Endothelial cell of umbilical vein (primary cell): ENCODE measurements at regions not wholly inside any gene's neighbourhood (a gene's known extent, or its start where the extent isn't known, plus 50 kb on each side); places are given as distances from the start of the nearest gene placed in this dataset.

Experiments
- BruUV-seq: library from RNA; stranded (reverse); fragments of 400-500 nt; replicated peaks from 2 replicates; lab custom pipeline; 2021; lab: Mats Ljungman, UMichigan
- CTCF ChIA-PET: fragments of 300-600, 350-600 bp; sonication (Branson Sonifier 250); formaldehyde crosslinking; loops from one replicate; lab custom pipeline; 2021; ENCODE audit warnings: antibody characterized with exemption, inconsistent platforms; lab: Charles Lee
- POLR2A ChIA-PET: fragments of 300-600, 350-600 bp; sonication (Branson Sonifier 250); formaldehyde crosslinking; loops from one replicate; lab custom pipeline; 2021; ENCODE audit warnings: antibody characterized with exemption, inconsistent platforms; lab: Charles Lee
- DNase-seq: peaks from one replicate; pipeline ENCODE4 v3.0.0-alpha.2; 2011; ENCODE audit warnings: low read depth, low spot score
- FAIRE-seq: peaks from 2 replicates; lab custom pipeline; 2011; peaks lifted over from hg19 to GRCh38; lab: Jason Lieb, UNC
- H2AFZ ChIP-seq: 2 replicates; pipeline ENCODE4 v1.6.0; 2012; ENCODE audit warnings: low read depth, low read length, control low read depth, inconsistent platforms
- H3K27ac ChIP-seq: 2 replicates; pipeline ENCODE4 v1.5.1; 2011; ENCODE audit warnings: low read depth, mild to moderate bottlenecking, control low read depth, low read length, moderate library complexity; ENCODE audit not compliant: insufficient read depth
- H3K27me3 ChIP-seq, 2 experiments: 2 replicates each; pipeline versions ENCODE4 v1.6.0 to v1.6.1; 2011; ENCODE audit warnings: low read length in 2 of 2, mixed read lengths in 1 of 2; ENCODE audit not compliant: control insufficient read depth in 2 of 2, insufficient read depth in 2 of 2
- H3K36me3 ChIP-seq, 2 experiments: 2 replicates in 1 of 2; 3 replicates in 1 of 2; pipeline ENCODE4 v1.5.1; 2011; ENCODE audit warnings: low read length in 2 of 2, mild to moderate bottlenecking in 1 of 2, moderate library complexity in 1 of 2; ENCODE audit not compliant: control insufficient read depth in 2 of 2, insufficient read depth in 2 of 2; ENCODE audit errors: extremely low read depth in 1 of 2
- H3K4me1 ChIP-seq: 3 replicates; pipeline ENCODE4 v1.5.1; 2011; ENCODE audit warnings: mild to moderate bottlenecking, low read length; ENCODE audit not compliant: control insufficient read depth, insufficient read depth; ENCODE audit errors: extremely low read depth
- H3K4me2 ChIP-seq: 2 replicates; pipeline ENCODE4 v1.6.1; 2011; ENCODE audit warnings: low read length, control low read depth, mixed read lengths; ENCODE audit not compliant: insufficient read depth
- H3K4me3 ChIP-seq, 3 experiments: fragments of 200-600 bp in 1 of 3; sonication (generic), shearing (Covaris generic) in 1 of 3; replicated peaks in 1 of 3; 2 replicates each; pipeline ENCODE4 v1.5.1; 2011 to 2016; ENCODE audit warnings: control low read depth in 3 of 3, low read length in 3 of 3, mild to moderate bottlenecking in 2 of 3, inconsistent platforms in 1 of 3, low read depth in 1 of 3, moderate library complexity in 1 of 3; ENCODE audit not compliant: insufficient read depth in 1 of 3
- H3K79me2 ChIP-seq: 2 replicates; pipeline ENCODE4 v1.6.0; 2012; ENCODE audit warnings: low read length, inconsistent platforms; ENCODE audit not compliant: control insufficient read depth, insufficient read depth
- H3K9ac ChIP-seq: replicated peaks from 2 replicates; pipeline ENCODE3; 2011; ENCODE audit warnings: low read length, control low read depth; ENCODE audit not compliant: insufficient read depth; ENCODE audit errors: extremely low read depth
- H3K9me1 ChIP-seq: replicated peaks from 3 replicates; pipeline ENCODE4 v1.6.0; 2011; ENCODE audit warnings: mild to moderate bottlenecking, low read length; ENCODE audit not compliant: control insufficient read depth, insufficient read depth; ENCODE audit errors: extremely low read depth
- H3K9me3 ChIP-seq: replicated peaks from 2 replicates; pipeline ENCODE4 v1.5.1; 2012; ENCODE audit warnings: low read length, inconsistent platforms; ENCODE audit not compliant: control insufficient read depth, insufficient read depth
- H4K20me1 ChIP-seq: replicated peaks from 2 replicates; pipeline ENCODE3; 2011; ENCODE audit warnings: mild to moderate bottlenecking, low read length; ENCODE audit not compliant: control insufficient read depth, insufficient read depth; ENCODE audit errors: extremely low read depth
- CTCF ChIP-seq, 2 donors: IDR thresholded peaks; 1 replicate in 1 of 2; 2 replicates in 1 of 2; pipeline ENCODE4 v1.5.1; 2011; ENCODE audit warnings: low read length in 2 of 2, mild to moderate bottlenecking in 2 of 2, moderate library complexity in 2 of 2, control low read depth in 1 of 2, inconsistent platforms in 1 of 2, low read depth in 1 of 2; ENCODE audit not compliant: insufficient read depth in 1 of 2; ENCODE audit errors: extremely low read depth in 1 of 2
- EZH2 ChIP-seq: IDR thresholded peaks from 2 replicates; pipeline ENCODE4 v1.6.1; 2012; ENCODE audit warnings: borderline replicate concordance, low read depth, mild to moderate bottlenecking, moderate library complexity, low read length, inconsistent platforms; ENCODE audit not compliant: severe bottlenecking
- FOS ChIP-seq: IDR thresholded peaks from 2 replicates; pipeline ENCODE4 v1.6.1; 2011; ENCODE audit warnings: mild to moderate bottlenecking, low read length, moderate library complexity, borderline replicate concordance; ENCODE audit not compliant: insufficient read depth
- GATA2 ChIP-seq: IDR thresholded peaks from 2 replicates; pipeline ENCODE4 v1.7.0; 2011; ENCODE audit warnings: low read depth, mild to moderate bottlenecking, moderate library complexity, mixed read lengths, low read length; ENCODE audit not compliant: insufficient read length, insufficient read depth
- JUN ChIP-seq: IDR thresholded peaks from 2 replicates; pipeline ENCODE4 v1.6.1; 2011; ENCODE audit warnings: borderline replicate concordance, low read depth; ENCODE audit not compliant: insufficient read length, insufficient read depth
- MYC ChIP-seq: IDR thresholded peaks from one replicate; pipeline ENCODE4 v1.6.1; 2011; ENCODE audit warnings: mild to moderate bottlenecking, low read depth, low read length
- POLR2A ChIP-seq: IDR thresholded peaks from 2 replicates; pipeline ENCODE4 v1.6.1; 2012; ENCODE audit warnings: low read depth, mild to moderate bottlenecking, control low read depth, low read length
- POLR2AphosphoS5 ChIP-seq: IDR thresholded peaks from 2 replicates; pipeline ENCODE4 v1.6.1; 2012; ENCODE audit warnings: low read depth, mild to moderate bottlenecking, control low read depth, low read length, moderate library complexity; ENCODE audit not compliant: insufficient read depth
- dilution Hi-C: fragments of 300-500 bp; cut with MboI; formaldehyde crosslinking; loops from one replicate; pipeline ENCODE4 v1.15.0; 2019; ENCODE audit warnings: low sequenced_read_pairs; ENCODE audit not compliant: extremely low pct_ligation_motif_present
- intact Hi-C: fragments of 100-400 bp; cut with micrococcal nuclease; formaldehyde crosslinking; loops from one replicate; pipeline ENCODE4 v1.10.0; 2022
- TF ChIP-seq, protein P1 (sequence below): IDR thresholded peaks from 2 replicates; pipeline ENCODE4 v1.6.1; 2011; ENCODE audit not compliant: insufficient read depth, insufficient read length

DNA sequence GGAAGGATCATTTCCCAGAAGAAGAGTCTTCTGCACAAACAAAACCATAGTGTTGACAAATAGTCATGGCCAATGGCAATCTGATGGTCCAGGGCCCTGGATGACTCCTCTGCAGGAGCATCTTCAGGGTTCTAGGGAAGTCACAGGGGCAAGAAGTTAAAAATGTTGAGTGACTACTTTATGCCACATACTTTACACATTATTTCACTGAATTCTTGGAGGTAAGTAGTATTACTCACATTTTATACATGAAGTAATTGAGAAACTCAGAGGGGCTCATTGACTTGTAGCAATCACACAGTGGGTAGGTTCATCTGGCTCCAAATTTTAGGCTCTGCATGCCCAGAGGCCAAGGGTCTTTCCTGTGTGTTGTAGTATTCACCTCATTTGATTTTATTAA is 430.2 kb upstream of the MCTP2 start:
- ChIA-PET CTCF (no interaction called here), POLR2A (no interaction called here)
- no peaks in the 10 kb centered on the region for H3K79me2 ChIP-seq
- DNase-seq = no peak
- intact Hi-C loops (no loop called here), dilution Hi-C loops (no loop called here)
- no peak overlapping the region for H3K9ac ChIP-seq
- H3K4me3 ChIP-seq = no peak overlapping the region
- FAIRE-seq = no peak
- no peaks in the 10 kb centered on the region for H3K27me3 ChIP-seq
- TF ChIP-seq JUN (no peak), CTCF (IDR thresholded peaks at IDR 0.05; ENCODE audit: extremely low read depth in 1 of 2, insufficient read depth in 1 of 2, low read depth in 1 of 2, low read length in 2 of 2) (no peak), GATA2 (no peak)
- TF ChIP-seq, protein P1, sequence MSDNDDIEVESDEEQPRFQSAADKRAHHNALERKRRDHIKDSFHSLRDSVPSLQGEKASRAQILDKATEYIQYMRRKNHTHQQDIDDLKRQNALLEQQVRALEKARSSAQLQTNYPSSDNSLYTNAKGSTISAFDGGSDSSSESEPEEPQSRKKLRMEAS = no peak
- no peaks in the 10 kb centered on the region for H3K9me1 ChIP-seq
- no peak overlapping the region for H2AFZ ChIP-seq
- H3K9me3 ChIP-seq = peaks cover 4% of the 10 kb centered on the region
- no peaks in the 10 kb centered on the region for H4K20me1 ChIP-seq
- H3K36me3 ChIP-seq = no peaks in the 10 kb centered on the region
- no peaks in the 10 kb centered on the region for H3K4me1 ChIP-seq
- BruUV-seq = no TSS peak
- H3K27ac ChIP-seq = no peak overlapping the region
- H3K4me2 ChIP-seq = no peak overlapping the region

- no peaks in the 10 kb centered on the region for H3K79me2 ChIP-seq
- no peak overlapping the region for H3K4me3 ChIP-seq
- intact Hi-C loops = no loop called here
- no peak overlapping the region for H2AFZ ChIP-seq
- H3K9me3 ChIP-seq = peaks cover under 1% of the 10 kb centered on the region
- DNase-seq (no peak), FAIRE-seq (no peak)
- dilution Hi-C loops = no loop called here
- no peak for TF ChIP-seq MYC
- TF ChIP-seq, protein P1 = no peak
- TF ChIP-seq JUN = no peak
- no peak for TF ChIP-seq GATA2
- TF ChIP-seq POLR2AphosphoS5 = no peak
- TF ChIP-seq POLR2A = no peak
- no peak for TF ChIP-seq EZH2
- TF ChIP-seq FOS = no peak
- TF ChIP-seq CTCF (IDR thresholded peaks at IDR 0.05; ENCODE audit: extremely low read depth in 1 of 2, insufficient read depth in 1 of 2, low read depth in 1 of 2, low read length in 2 of 2) = no peak
- H3K27me3 ChIP-seq = no peaks in the 10 kb centered on the region
- ChIA-PET CTCF (no interaction called here), POLR2A (no interaction called here)
- no peak overlapping the region for H3K4me2 ChIP-seq
- H3K36me3 ChIP-seq = no peaks in the 10 kb centered on the region
- no peaks in the 10 kb centered on the region for H4K20me1 ChIP-seq
- H3K9ac ChIP-seq = no peak overlapping the region
- no peak overlapping the region for H3K27ac ChIP-seq
- H3K4me1 ChIP-seq = no peaks in the 10 kb centered on the region
- BruUV-seq = no TSS peak
- H3K9me1 ChIP-seq = no peaks in the 10 kb centered on the region
Observed at GRCh38 chr15:93800805-93801204, 430.6 kb upstream of the MCTP2 start.
